K562 (cell line): ENCODE measurements at regions not wholly inside any gene's neighbourhood (a gene's known extent, or its start where the extent isn't known, plus 50 kb on each side); places are given as distances from the start of the nearest gene placed in this dataset.
"Not testable (repeated sequence)": the region's sequence is repeated elsewhere in the genome, so short reads cannot be mapped to it uniquely, and the experiment has no call there.

Experiments
- ATAC-seq: fragments of 200-7000 bp; cut with Tn5 transposase; 3 replicates; pipeline ENCODE4 v1.9.1; 2020; ENCODE audit warnings: moderate library complexity
- BruUV-seq: library from RNA; stranded (reverse); fragments of 400-500 nt; replicated peaks from 2 replicates; lab custom pipeline; 2021; lab: Mats Ljungman, UMichigan
- CTCF ChIA-PET: fragments of 300-600 bp; formaldehyde crosslinking; extraction: SDS; loops from one replicate; lab custom pipeline; 2021; ENCODE audit warnings: low intra/inter-chr PET ratio; lab: Yijun Ruan, JAX
- POLR2A ChIA-PET: fragments of 300-600, 350-650 bp; sonication (Branson Sonifier 250); formaldehyde crosslinking; extraction: SDS; loops from one replicate; lab custom pipeline; 2021; ENCODE audit warnings: antibody characterized with exemption, inconsistent platforms; lab: Yijun Ruan, JAX
- DNase-seq, 4 experiments: peaks; one replicate each; pipeline versions ENCODE4 v3.0.0 to v3.0.0-alpha.2; 2011 to 2018; ENCODE audit warnings: low spot score in 3 of 4, mixed read lengths in 3 of 4; ENCODE audit errors: extremely low read depth in 1 of 4
- FAIRE-seq: peaks from 2 replicates; lab custom pipeline; 2011; peaks lifted over from hg19 to GRCh38; lab: Jason Lieb, UNC
- H2AFZ ChIP-seq: 2 replicates; pipeline ENCODE4 v1.6.0; 2011; ENCODE audit warnings: low read depth, low read length, control low read depth, inconsistent platforms
- H3K27ac ChIP-seq: fragments of 200-600 bp; 3 replicates; pipeline ENCODE4 v1.8.0; 2011; ENCODE audit warnings: low read depth, mild to moderate bottlenecking, control low read depth, inconsistent platforms, low read length, moderate library complexity, mixed read lengths; ENCODE audit errors: extremely low read depth
- H3K27me3 ChIP-seq, 2 experiments: fragments of 300-600 bp in 1 of 2; 2 replicates in 1 of 2; 3 replicates in 1 of 2; pipeline versions ENCODE4 v1.6.0 to v1.8.0; 2011; ENCODE audit warnings: inconsistent platforms in 2 of 2, low read length in 2 of 2, mild to moderate bottlenecking in 1 of 2, mixed read lengths in 1 of 2, moderate library complexity in 1 of 2; ENCODE audit not compliant: control insufficient read depth in 2 of 2, insufficient read depth in 2 of 2
- H3K36me3 ChIP-seq: fragments of 300-600 bp; 3 replicates; pipeline ENCODE4 v1.8.0; 2011; ENCODE audit warnings: mild to moderate bottlenecking, low read length, inconsistent platforms; ENCODE audit not compliant: control insufficient read depth, insufficient read depth
- H3K4me1 ChIP-seq, 2 experiments: fragments of 200-600 bp in 1 of 2; replicated peaks in 1 of 2; 2 replicates in 1 of 2; 3 replicates in 1 of 2; pipeline versions ENCODE4 v1.5.1 to v1.8.0; 2011; ENCODE audit warnings: inconsistent platforms in 2 of 2, low read length in 2 of 2, mild to moderate bottlenecking in 1 of 2, mixed read lengths in 1 of 2, moderate library complexity in 1 of 2; ENCODE audit not compliant: control insufficient read depth in 2 of 2, insufficient read depth in 2 of 2
- H3K4me2 ChIP-seq: 2 replicates; pipeline ENCODE4 v1.6.1; 2011; ENCODE audit warnings: low read length, control low read depth, inconsistent platforms, mixed read lengths; ENCODE audit not compliant: insufficient read depth
- H3K4me3 ChIP-seq: fragments of 200-600 bp; sonication (generic), shearing (Covaris generic); 2 replicates; pipeline ENCODE4 v1.5.1; 2016; ENCODE audit warnings: control low read depth, inconsistent platforms
- H3K79me2 ChIP-seq: fragments of 200-600 bp; 3 replicates; pipeline ENCODE4 v1.8.0; 2011; ENCODE audit warnings: low read length, inconsistent platforms; ENCODE audit not compliant: control insufficient read depth, insufficient read depth
- H3K9ac ChIP-seq, 2 experiments: 2 replicates each; pipeline versions ENCODE4 v1.6.0 to v1.6.1; 2011; ENCODE audit warnings: low read depth in 2 of 2, low read length in 2 of 2, control low read depth in 1 of 2, inconsistent platforms in 1 of 2, mild to moderate bottlenecking in 1 of 2, mixed read lengths in 1 of 2; ENCODE audit not compliant: insufficient read depth in 1 of 2
- H3K9me1 ChIP-seq: one replicate; pipeline ENCODE4 v1.6.0; 2011; ENCODE audit warnings: inconsistent platforms, mild to moderate bottlenecking, low read length, moderate library complexity; ENCODE audit not compliant: control insufficient read depth, insufficient read depth
- H3K9me3 ChIP-seq: replicated peaks from 2 replicates; pipeline ENCODE4 v1.5.1; 2011; ENCODE audit warnings: low read depth, low read length, inconsistent platforms; ENCODE audit not compliant: control insufficient read depth, insufficient read depth
- H4K20me1 ChIP-seq: replicated peaks from 2 replicates; pipeline ENCODE4 v1.6.1; 2011; ENCODE audit warnings: low read length, inconsistent platforms, mixed read lengths; ENCODE audit not compliant: control insufficient read depth, insufficient read depth
- WGBS: fragments of 100-300 bp; shearing (Covaris generic); methylation state at CpG from one replicate; pipeline ENCODE4 v1.1.6; 2016; ENCODE audit warnings: low coverage, mixed read lengths; ENCODE audit not compliant: insufficient coverage; ENCODE audit errors: missing lambda C conversion rate; 5-methylcytosine and 5-hydroxymethylcytosine counted together
- in situ Hi-C: fragments of 300-500 bp; cut with MboI; formaldehyde crosslinking; loops from 4 replicates; pipeline ENCODE4 v1.15.0; 2018; ENCODE audit warnings: inconsistent platforms, mixed read lengths
- intact Hi-C: fragments of 100-400 bp; cut with micrococcal nuclease; formaldehyde crosslinking; loops from 2 replicates; pipeline ENCODE4 v1.14.2; 2022
- TF ChIP-seq, protein P1 (sequence below), 2 experiments: fragments of 450-650 bp; formaldehyde crosslinking in 1 of 2; IDR thresholded peaks; 2 replicates each; pipeline versions ENCODE4 v1.4.0 to v1.6.1; 2014 to 2020; ENCODE audit warnings: mild to moderate bottlenecking in 2 of 2, borderline replicate concordance in 1 of 2, low read depth in 1 of 2

- CTCF ChIA-PET, H3K79me2 ChIP-seq, H3K9ac ChIP-seq, POLR2A ChIA-PET, H3K27me3 ChIP-seq, intact Hi-C loops, FAIRE-seq, H3K9me1 ChIP-seq, H3K4me1 ChIP-seq, H3K27ac ChIP-seq, H3K9me3 ChIP-seq, BruUV-seq, in situ Hi-C loops, DNase-seq, H4K20me1 ChIP-seq, H3K36me3 ChIP-seq: not testable (repeated sequence)
- Histone ChIP-seq H3K4me3 (peak overlapping the region; percentile 17), H2AFZ (peak overlapping the region; percentile 81), H3K4me2 (peak overlapping the region; percentile 65)
- 4% methylated on average over 16 of the region's 16 CpGs for WGBS
- peak; percentile 13; the same call in 2 of the 3 replicates for ATAC-seq
- TF ChIP-seq, protein P1, sequence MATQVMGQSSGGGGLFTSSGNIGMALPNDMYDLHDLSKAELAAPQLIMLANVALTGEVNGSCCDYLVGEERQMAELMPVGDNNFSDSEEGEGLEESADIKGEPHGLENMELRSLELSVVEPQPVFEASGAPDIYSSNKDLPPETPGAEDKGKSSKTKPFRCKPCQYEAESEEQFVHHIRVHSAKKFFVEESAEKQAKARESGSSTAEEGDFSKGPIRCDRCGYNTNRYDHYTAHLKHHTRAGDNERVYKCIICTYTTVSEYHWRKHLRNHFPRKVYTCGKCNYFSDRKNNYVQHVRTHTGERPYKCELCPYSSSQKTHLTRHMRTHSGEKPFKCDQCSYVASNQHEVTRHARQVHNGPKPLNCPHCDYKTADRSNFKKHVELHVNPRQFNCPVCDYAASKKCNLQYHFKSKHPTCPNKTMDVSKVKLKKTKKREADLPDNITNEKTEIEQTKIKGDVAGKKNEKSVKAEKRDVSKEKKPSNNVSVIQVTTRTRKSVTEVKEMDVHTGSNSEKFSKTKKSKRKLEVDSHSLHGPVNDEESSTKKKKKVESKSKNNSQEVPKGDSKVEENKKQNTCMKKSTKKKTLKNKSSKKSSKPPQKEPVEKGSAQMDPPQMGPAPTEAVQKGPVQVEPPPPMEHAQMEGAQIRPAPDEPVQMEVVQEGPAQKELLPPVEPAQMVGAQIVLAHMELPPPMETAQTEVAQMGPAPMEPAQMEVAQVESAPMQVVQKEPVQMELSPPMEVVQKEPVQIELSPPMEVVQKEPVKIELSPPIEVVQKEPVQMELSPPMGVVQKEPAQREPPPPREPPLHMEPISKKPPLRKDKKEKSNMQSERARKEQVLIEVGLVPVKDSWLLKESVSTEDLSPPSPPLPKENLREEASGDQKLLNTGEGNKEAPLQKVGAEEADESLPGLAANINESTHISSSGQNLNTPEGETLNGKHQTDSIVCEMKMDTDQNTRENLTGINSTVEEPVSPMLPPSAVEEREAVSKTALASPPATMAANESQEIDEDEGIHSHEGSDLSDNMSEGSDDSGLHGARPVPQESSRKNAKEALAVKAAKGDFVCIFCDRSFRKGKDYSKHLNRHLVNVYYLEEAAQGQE (IDR thresholded peaks at IDR 0.05; ENCODE audit: borderline replicate concordance) = peak; percentile 37
- TF ChIP-seq, protein P1 (CRISPR knock-in tag; IDR thresholded peaks at IDR 0.05; ENCODE audit: low read depth) = not testable (repeated sequence)
Measured at GRCh38 chr7:63901204-63901506, 97.5 kb upstream of the ZNF722 start.
